ENCODE measurements at regions not wholly inside any gene's neighbourhood (a gene's known extent, or its start where the extent isn't known, plus 50 kb on each side); places are given as distances from the start of the nearest gene placed in this dataset.

GRCh38 chr5:53825016-53825415 is 264.6 kb downstream of the NDUFS4 start:
- ATAC-seq (no peak), DNase-seq (no peak)
- Histone ChIP-seq H3K36me3 (no peaks in the 10 kb centered on the region), H3K4me1 (no peaks in the 10 kb centered on the region), H3K9me3 (peaks cover 0 to under 1% (median 0%) of the 10 kb centered on the region in 12 donors), H3K4me3 (no peak overlapping the region), H3K27ac (no peak overlapping the region), H3K27me3 (no peaks in the 10 kb centered on the region)
- 58 to 77% (median 66%) methylated on average over 5 of the region's 5 CpGs for WGBS, 4 donors
- TF ChIP-seq CTCF (IDR thresholded peaks at IDR 0.05), result no peak
- no peak for TF ChIP-seq POLR2A (IDR thresholded peaks at IDR 0.05)
- intact Hi-C loops (cut with DNase I), result no loop called here

- H3K9me3 ChIP-seq, result peaks cover 0 to 9% (median 1%) of the 10 kb centered on the region in 12 donors
- no peaks in the 10 kb centered on the region for H3K4me1 ChIP-seq
- TF ChIP-seq CTCF (IDR thresholded peaks at IDR 0.05) (no peak), POLR2A (IDR thresholded peaks at IDR 0.05) (no peak)
- H3K36me3 ChIP-seq, result no peaks in the 10 kb centered on the region
- intact Hi-C loops (cut with DNase I), result no loop called here
- no peaks in the 10 kb centered on the region for H3K27me3 ChIP-seq
- ATAC-seq, result no peak
- DNase-seq, result no peak
- no peak overlapping the region for H3K27ac ChIP-seq
- WGBS, 4 donors, result 94 to 97% (median 96%) methylated on average over 2 of the region's 2 CpGs
- H3K4me3 ChIP-seq, result no peak overlapping the region
These were observed 265.5 kb downstream of the NDUFS4 start for GRCh38 chr5:53825926-53826325.

- Histone ChIP-seq H3K4me1 (no peaks in the 10 kb centered on the region), H3K27ac (no peak overlapping the region), H3K4me3 (no peak overlapping the region), H3K9me3 (peaks cover 0 to 15% (median 4%) of the 10 kb centered on the region in 12 donors), H3K27me3 (no peaks in the 10 kb centered on the region), H3K36me3 (no peaks in the 10 kb centered on the region)
- ATAC-seq (no peak), DNase-seq (no peak)
- intact Hi-C loops (cut with DNase I), result no loop called here
- 74 to 97% (median 87%) methylated on average over 5 to 7 of the region's 7 CpGs for WGBS, 4 donors
- no peak for TF ChIP-seq POLR2A (IDR thresholded peaks at IDR 0.05)
- no peak for TF ChIP-seq CTCF (IDR thresholded peaks at IDR 0.05)
These were observed 266.1 kb downstream of the NDUFS4 start for GRCh38 chr5:53826504-53826903.

GRCh38 chr5:53827211-53827651 is 266.8 kb downstream of the NDUFS4 start:
- 74 to 79% (median 74%) methylated on average over 4 of the region's 4 CpGs for WGBS, 4 donors
- ATAC-seq, result no peak

More at GRCh38 chr5:53827211-53827651, 266.8 kb downstream of the NDUFS4 start:
- Histone ChIP-seq H3K27me3 (no peaks in the 10 kb centered on the region), H3K4me3 (no peak overlapping the region), H3K36me3 (no peaks in the 10 kb centered on the region), H3K9me3 (peaks cover 0 to 21% (median 5%) of the 10 kb centered on the region in 12 donors), H3K4me1 (no peaks in the 10 kb centered on the region), H3K27ac (no peak overlapping the region)
- intact Hi-C loops (cut with DNase I), result no loop called here
- TF ChIP-seq CTCF (IDR thresholded peaks at IDR 0.05) (no peak), POLR2A (IDR thresholded peaks at IDR 0.05) (no peak)
- DNase-seq, result no peak

All from heart left ventricle (tissue), 16 donors.